ENCODE measurements at regions not wholly inside any gene's neighbourhood (a gene's known extent, or its start where the extent isn't known, plus 50 kb on each side); places are given as distances from the start of the nearest gene placed in this dataset.
"Not testable (repeated sequence)": the region's sequence is repeated elsewhere in the genome, so short reads cannot be mapped to it uniquely, and the experiment has no call there.

DNA sequence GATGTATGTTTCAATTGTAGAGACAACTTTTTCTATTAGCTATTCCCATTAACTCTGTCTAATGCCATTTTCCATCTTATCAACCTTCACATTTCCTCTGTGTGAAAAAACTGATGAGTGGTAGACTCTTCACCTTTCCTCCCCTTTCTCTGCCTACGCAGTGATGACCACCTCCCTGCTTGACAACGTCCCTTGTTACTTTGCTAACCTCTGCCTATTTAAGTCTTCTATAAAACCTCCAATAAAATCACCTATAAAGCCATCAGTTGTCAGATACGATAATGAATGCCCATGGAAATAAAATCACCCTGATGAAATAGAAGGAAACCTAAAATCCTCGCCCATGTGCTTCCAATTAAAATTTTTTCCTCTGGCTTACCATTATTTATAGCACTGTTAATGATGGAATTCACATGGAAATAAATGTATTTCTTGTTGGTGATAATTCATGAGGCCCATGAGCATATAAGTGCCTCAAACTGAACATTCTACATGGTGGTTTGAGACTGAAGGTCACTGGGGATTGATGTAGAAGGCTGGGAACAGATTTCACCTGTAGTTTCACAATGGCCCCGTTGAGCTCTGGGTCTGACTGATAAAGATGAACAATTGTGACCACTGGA, 1454.0 kb upstream of the SEL1L start:
- DNase-seq (ENCODE audit: low spot score): no peak

GRCh38 chr14:82994547-82994946, 1460.9 kb upstream of the SEL1L start:
- DNase-seq (ENCODE audit: low spot score): not testable (repeated sequence)

DNA sequence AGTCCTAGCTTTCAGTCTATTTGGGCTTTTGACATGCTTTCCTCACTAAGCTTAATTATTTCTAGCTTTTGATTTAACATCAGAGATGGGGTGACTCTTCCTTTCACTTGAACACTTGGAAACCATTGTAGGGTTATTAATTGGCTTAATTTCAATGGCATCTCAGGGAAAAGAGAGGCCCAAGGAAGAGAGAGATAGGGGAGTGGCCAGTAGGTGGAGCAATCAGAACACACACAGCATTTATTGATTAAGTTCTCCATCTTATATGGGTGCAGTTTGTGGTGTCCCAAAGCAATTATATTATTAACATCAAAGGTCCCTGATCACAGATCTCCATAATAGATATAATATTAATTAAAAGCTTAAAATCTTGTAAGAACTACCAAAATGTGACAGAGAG, 1466.1 kb upstream of the SEL1L start:
- no peak for DNase-seq (ENCODE audit: low spot score)

- no peak for DNase-seq (ENCODE audit: low spot score)
These were observed 1470.9 kb upstream of the SEL1L start for GRCh38 chr14:83004456-83005006.

- DNase-seq (ENCODE audit: low spot score): no peak
These were observed 1472.5 kb upstream of the SEL1L start for GRCh38 chr14:83006121-83006670.

GRCh38 chr14:83007052-83007451, 1473.4 kb upstream of the SEL1L start:
- DNase-seq (ENCODE audit: low spot score): not testable (repeated sequence)

DNA sequence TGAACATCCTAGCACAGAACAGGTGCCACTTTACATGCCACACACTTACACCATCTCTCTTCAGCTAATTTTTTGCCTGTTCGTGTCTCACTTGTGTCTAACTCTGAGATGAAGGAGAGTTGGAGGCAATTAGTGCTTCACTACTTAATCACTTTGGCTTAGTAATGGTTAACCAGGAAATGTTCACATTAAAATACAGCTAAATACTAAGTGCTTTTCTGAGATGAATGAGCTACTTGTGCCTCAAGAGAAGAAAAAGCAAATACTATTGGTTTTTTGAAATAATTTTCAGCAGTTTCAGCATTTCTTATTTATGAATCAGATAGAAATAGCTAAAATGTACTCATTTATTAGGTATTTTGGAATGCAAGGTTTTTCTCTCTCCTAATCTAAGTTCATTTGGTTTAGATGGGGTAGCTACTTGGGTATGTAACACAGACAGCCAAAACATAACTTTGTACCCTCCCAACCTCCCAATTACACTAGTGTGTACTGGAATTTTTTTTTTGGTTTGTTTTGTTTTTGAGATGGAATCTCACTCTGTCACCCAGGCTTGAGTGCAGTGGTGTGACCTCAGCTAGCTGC, 1474.1 kb upstream of the SEL1L start:
- no peak for DNase-seq (ENCODE audit: low spot score)

DNA sequence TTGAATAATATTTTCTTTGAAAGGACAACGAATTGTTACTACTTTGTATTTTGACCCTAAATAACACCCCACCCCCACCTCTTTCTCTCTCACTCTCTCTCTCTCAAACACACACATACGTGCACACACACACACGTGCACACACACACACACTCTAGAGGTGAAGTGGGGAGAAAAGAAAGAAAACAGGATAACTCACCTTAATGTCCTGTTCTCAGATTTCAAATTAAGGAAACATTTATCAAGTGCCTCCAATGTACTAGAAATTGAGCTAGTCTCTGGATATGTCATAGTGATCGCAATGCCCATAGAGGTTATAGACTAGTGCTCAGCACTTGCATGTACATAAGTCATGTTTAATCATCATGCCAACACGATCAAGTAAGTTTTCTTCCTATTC, 1483.6 kb upstream of the SEL1L start:
- DNase-seq (ENCODE audit: low spot score): no peak

- DNase-seq (ENCODE audit: low spot score): no peak
These were observed 1486.2 kb upstream of the SEL1L start for GRCh38 chr14:83019744-83020414.

- no peak for DNase-seq (ENCODE audit: low spot score)
These were observed 1487.7 kb upstream of the SEL1L start for GRCh38 chr14:83021323-83021722.

GRCh38 chr14:83023369-83023768, 1489.7 kb upstream of the SEL1L start:
- DNase-seq (ENCODE audit: low spot score): no peak

GRCh38 chr14:83041224-83041623, 1507.6 kb upstream of the SEL1L start:
- DNase-seq (ENCODE audit: low spot score): no peak

- DNase-seq (ENCODE audit: low spot score): no peak
These were observed 1509.2 kb upstream of the SEL1L start for GRCh38 chr14:83042858-83043257.

DNA sequence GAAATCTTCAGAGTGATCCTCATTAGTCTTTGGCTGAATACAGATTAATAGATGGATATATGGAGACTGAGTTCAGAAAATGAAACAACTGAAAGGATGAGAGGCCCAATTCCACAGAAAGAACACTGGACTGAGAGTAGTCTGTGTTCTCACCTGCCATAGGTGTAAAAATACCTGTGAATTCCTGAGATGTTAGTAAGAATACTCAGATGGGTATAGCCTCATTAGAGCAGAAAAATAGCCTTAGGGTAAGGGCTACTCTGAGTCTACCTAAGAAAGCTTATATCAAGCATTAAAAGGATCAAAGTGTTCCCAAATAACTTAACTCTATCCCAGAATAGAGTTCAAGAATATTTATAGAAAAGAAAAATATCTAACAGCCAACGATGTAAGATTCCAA, 1510.3 kb upstream of the SEL1L start:
- no peak for DNase-seq (ENCODE audit: low spot score)

DNA sequence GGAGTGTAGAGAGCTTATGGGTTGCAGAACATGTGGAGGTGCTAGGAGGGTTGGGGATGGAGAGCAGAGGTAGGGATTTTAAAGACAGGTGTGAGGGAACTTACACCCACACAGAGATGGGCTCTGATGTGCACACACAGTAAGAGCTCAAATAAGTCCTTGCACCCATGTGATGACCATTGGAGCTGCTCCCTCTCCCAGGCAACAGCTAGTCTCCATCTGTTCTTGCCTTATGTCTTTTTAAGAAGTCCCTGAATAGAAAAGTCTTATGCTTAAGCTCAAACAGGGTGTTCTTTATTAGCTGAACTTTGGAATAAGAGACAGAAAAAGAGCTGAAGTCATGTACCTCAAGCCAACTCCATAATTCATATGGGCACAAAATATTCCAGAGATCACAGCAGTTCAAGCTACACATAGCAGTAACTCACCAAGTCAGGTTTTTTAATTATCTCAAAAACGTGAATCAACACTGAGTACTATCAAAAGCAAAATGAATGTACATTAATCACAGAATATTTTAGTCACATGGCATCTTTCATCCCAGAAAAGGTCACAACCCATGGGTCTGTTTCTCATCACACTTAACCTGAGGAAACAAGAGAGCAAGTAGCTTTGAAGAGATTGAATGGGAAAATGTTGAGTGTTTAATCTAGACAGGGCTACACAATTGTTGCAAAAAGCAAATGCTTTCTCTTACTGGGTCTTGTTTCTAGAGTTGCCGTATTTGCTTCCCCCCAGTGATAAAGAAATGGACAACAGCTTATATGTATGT, 1513.6 kb upstream of the SEL1L start:
- no peak for DNase-seq (ENCODE audit: low spot score)

DNA sequence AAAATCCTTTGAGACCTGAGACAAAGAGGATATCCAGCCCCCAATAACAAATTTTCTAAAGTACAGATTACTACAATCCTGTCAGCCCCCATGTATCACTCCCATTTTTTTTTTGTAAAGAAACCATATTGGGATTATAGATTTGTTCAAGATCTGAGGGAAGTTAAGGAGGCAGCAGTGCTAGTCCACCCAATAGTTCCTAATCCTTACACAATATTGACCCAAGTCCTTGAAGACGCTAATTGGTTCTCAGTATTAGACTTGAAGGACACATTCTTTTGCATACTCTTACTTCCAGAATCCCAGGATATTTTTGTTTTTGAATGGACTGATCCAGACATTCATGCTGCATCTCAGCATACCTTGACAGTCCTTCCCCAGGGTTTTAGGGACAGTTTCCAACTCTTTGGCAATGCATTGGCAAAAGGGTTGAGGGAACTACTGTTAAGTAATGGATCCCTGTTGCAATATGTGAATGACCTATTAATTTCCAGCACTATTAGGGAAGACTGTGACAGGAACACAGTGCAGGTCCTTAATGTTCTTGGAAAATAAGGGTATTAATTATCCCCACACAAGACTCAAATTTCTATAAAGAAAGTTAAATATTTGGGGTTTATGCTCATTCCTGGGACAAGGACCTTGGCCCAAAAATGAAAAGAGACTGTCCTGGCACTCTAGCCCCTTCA, 1519.5 kb upstream of the SEL1L start:
- DNase-seq (ENCODE audit: low spot score): no peak

- DNase-seq (ENCODE audit: low spot score): no peak
These were observed 1524.4 kb upstream of the SEL1L start for GRCh38 chr14:83058068-83058467.

- no peak for DNase-seq (ENCODE audit: low spot score)
These were observed 1538.3 kb upstream of the SEL1L start for GRCh38 chr14:83071888-83072501.

GRCh38 chr14:83085136-83085535, 1551.5 kb upstream of the SEL1L start:
- DNase-seq (ENCODE audit: low spot score): no peak

DNA sequence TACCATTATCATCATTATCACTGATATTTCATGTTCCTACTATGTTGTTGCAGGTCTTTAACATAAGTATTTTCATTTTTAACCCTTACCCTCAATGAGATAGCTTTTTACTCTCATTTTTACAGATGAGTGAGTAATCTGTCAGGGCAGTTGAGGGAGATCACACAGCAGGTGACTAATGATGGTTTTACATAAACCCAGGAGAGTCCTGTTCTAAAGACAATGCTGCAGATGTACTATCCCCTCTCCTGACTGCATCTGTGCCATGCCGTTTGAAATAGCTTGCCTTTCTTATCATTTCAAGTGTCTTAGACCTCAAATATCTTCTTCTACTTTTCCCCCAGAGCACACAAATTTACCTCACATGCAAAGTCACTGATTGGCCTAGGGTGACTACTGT, 1552.1 kb upstream of the SEL1L start:
- DNase-seq (ENCODE audit: low spot score): no peak

Measured in COLO829 (cell line).